ENCODE measurements at regions not wholly inside any gene's neighbourhood (a gene's known extent, or its start where the extent isn't known, plus 50 kb on each side); places are given as distances from the start of the nearest gene placed in this dataset.

GRCh38 chr9:117574099-117574498, 130.1 kb upstream of the TLR4 start (continued):
- no peak for TF ChIP-seq SREBF1 (IDR thresholded peaks at IDR 0.05; ENCODE audit: low read length)
- TF ChIP-seq MTA2 (IDR thresholded peaks at IDR 0.05; ENCODE audit: low read depth), result no peak
- TF ChIP-seq RBBP5 (conservative IDR thresholded peaks at IDR 0.05), result no peak
- TF ChIP-seq E4F1 (IDR thresholded peaks at IDR 0.05; ENCODE audit: borderline replicate concordance, partially characterized antibody), result no peak
- no peak for TF ChIP-seq SUZ12 (IDR thresholded peaks at IDR 0.05; ENCODE audit: unreplicated experiment)

- Histone ChIP-seq H3K4me1 (ENCODE audit: control insufficient read depth, insufficient read depth, low read length) (no peaks in the 10 kb centered on the region), H3K9ac (ENCODE audit: control insufficient read depth, insufficient read depth, low read length) (no peak overlapping the region), H3K27ac (ENCODE audit: control insufficient read depth, insufficient read depth) (no peak overlapping the region), H2AFZ (ENCODE audit: control insufficient read depth, low read depth, low read length) (no peak overlapping the region), H4K20me1 (ENCODE audit: control insufficient read depth, insufficient read depth) (no peaks in the 10 kb centered on the region), H3K79me2 (ENCODE audit: control insufficient read depth, insufficient read depth, low read length) (no peaks in the 10 kb centered on the region), H3K4me2 (ENCODE audit: control insufficient read depth, insufficient read depth) (no peak overlapping the region), H3K36me3 (ENCODE audit: control insufficient read depth in 2 of 2, insufficient read depth in 2 of 2, low read length in 1 of 2) (no peaks in the 10 kb centered on the region), H3K9me3 (replicated peaks; ENCODE audit: control insufficient read depth, insufficient read depth, low read length) (no peaks in the 10 kb centered on the region), H3K4me3 (no peak overlapping the region), H3K27me3 (replicated peaks in 1 of 2; ENCODE audit: control insufficient read depth in 2 of 2, insufficient read depth in 2 of 2, low read length in 1 of 2) (no peaks in the 10 kb centered on the region)
- intact Hi-C loops (cut with micrococcal nuclease; ENCODE audit: unreplicated experiment), result no loop called here
- FAIRE-seq (no peak), DNase-seq (ENCODE audit: low read depth, low spot score) (no peak), ATAC-seq (no peak)
- in situ Hi-C loops (cut with MboI), result no loop called here
- BruUV-seq (replicated peaks), result no TSS peak
- POLR2A ChIA-PET, result no interaction called here
- SMC1A ChIA-PET (ENCODE audit: uncharacterized antibody, unreplicated experiment), result no interaction called here
- CTCF ChIA-PET, result interaction anchor here (0.6 to 1.1 kb wide), 3 partner anchors 21 to 77 kb away, joined by 3 read pairs; no protein-coding TSS in a partner anchor
- 9% methylated on average over 1 of the region's 1 CpG for WGBS (ENCODE audit: insufficient coverage, insufficient replicate concordance, low lambda C conversion rate, missing lambda C conversion rate)
- RAD21 ChIA-PET (ENCODE audit: unreplicated experiment), result no interaction called here
- no peak for TF ChIP-seq POLR2A (IDR thresholded peaks at IDR 0.05; ENCODE audit: low read depth, low read length)
- TF ChIP-seq POU2F2 (IDR thresholded peaks at IDR 0.05; ENCODE audit: borderline replicate concordance, low read depth, low read length), result no peak
- no peak for TF ChIP-seq E4F1 (IDR thresholded peaks at IDR 0.05; ENCODE audit: borderline replicate concordance, partially characterized antibody)
- no peak for TF ChIP-seq MXI1 (IDR thresholded peaks at IDR 0.05; ENCODE audit: low read depth, low read length)
- TF ChIP-seq SREBF2 (IDR thresholded peaks at IDR 0.05; ENCODE audit: low read length), result no peak
- TF ChIP-seq ZBTB4 (CRISPR knock-in tag; IDR thresholded peaks at IDR 0.05), result no peak
- no peak for TF ChIP-seq ZNF217 (IDR thresholded peaks at IDR 0.05)
- no peak for TF ChIP-seq HDAC2 (IDR thresholded peaks at IDR 0.05)
- no peak for TF ChIP-seq ZNF274 (IDR thresholded peaks at IDR 0.05; ENCODE audit: insufficient read depth, insufficient read length)
- no peak for TF ChIP-seq RELB (IDR thresholded peaks at IDR 0.05; ENCODE audit: low read depth)
- no peak for TF ChIP-seq ATF7 (IDR thresholded peaks at IDR 0.05; ENCODE audit: low read depth)
These were observed 139.4 kb upstream of the TLR4 start for GRCh38 chr9:117564839-117565238.
